Erythroblast (primary cell): ENCODE measurements at regions not wholly inside any gene's neighbourhood (a gene's known extent, or its start where the extent isn't known, plus 50 kb on each side); places are given as distances from the start of the nearest gene placed in this dataset.
"Not testable (repeated sequence)": the region's sequence is repeated elsewhere in the genome, so short reads cannot be mapped to it uniquely, and the experiment has no call there.

Source experiments
- DNase-seq, 2 experiments: peaks; one replicate each; lab custom pipeline; 2025; lab: John Stamatoyannopoulos, UW
- GATA1 ChIP-seq: IDR thresholded peaks from 2 replicates; pipeline ENCODE4 v1.6.1; 2011; ENCODE audit warnings: low read depth, mild to moderate bottlenecking, control low read depth, low read length, moderate library complexity
- POLR2A ChIP-seq: IDR thresholded peaks from 2 replicates; pipeline ENCODE4 v1.6.1; 2011; ENCODE audit warnings: mild to moderate bottlenecking, low read length

DNA sequence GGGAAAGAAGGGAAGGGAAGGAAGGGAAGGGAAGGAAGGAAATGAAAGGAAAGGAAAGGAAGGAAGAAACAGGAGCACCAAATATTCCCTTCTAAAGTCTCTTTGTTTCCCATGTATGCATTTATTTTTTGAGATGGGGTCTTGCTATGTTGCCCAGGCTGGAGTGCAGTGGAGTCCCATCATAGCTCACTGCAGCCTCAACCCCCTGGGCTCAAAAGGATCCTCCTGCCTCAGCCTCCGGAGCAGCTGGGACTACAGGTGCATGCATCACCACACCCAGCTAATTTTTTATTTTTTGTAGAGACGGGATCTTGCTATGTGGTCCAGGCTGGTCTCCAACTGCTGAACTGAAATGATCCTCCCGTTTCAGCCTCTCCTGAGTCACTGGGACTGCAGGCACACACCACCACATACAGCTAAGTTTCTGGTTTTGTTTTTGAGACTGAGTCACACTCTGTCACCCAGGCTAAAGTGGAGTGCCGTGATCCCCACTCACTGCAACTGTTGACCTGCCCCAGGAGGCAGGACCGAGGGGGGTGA lies 102.8 kb downstream of the CRLF2 start:
- TF ChIP-seq GATA1 (no peak), POLR2A (no peak)
- DNase-seq: no peak

GRCh38 chrX:1108501-1109445 lies 103.7 kb downstream of the CRLF2 start:
- TF ChIP-seq GATA1 (no peak), POLR2A (no peak)
- DNase-seq: no peak

DNA sequence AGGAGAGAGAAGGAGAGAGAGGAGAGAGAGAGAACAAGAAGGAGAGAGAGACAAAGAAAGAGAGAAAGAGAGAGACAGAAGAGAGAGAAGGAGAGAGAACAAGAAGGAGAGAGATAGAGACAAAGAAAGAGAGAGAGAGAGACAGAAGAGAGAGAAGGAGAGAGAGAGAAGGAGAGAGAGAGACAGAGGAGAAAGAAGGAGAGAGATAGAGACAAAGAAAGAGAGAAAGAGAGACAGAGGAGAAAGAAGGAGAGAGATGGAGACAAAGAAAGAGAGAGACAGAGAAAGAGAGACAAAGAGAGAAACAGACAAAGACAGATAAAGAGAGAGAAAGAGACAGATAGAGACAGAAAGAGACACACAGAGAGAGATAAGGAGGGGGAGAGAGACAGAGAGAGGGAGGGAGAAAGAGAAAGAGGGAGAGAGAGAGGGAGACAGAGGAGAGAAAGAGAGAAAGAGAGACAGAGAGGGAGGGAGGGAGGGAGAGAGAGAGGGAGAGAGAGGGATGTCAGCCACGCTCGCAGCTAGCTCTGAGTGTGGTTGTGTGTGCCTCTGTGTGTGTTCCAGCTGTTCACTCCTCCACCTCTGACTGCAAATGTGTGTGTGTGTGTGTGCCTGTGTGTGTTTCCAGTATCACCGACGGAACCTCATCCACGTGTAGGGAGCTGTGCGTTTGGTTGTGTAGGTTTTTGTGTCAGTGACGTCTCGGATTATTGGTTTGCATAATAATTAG lies 105.8 kb downstream of the CRLF2 start:
- no peak for TF ChIP-seq GATA1
- TF ChIP-seq POLR2A: no peak
- no peak for DNase-seq

DNA sequence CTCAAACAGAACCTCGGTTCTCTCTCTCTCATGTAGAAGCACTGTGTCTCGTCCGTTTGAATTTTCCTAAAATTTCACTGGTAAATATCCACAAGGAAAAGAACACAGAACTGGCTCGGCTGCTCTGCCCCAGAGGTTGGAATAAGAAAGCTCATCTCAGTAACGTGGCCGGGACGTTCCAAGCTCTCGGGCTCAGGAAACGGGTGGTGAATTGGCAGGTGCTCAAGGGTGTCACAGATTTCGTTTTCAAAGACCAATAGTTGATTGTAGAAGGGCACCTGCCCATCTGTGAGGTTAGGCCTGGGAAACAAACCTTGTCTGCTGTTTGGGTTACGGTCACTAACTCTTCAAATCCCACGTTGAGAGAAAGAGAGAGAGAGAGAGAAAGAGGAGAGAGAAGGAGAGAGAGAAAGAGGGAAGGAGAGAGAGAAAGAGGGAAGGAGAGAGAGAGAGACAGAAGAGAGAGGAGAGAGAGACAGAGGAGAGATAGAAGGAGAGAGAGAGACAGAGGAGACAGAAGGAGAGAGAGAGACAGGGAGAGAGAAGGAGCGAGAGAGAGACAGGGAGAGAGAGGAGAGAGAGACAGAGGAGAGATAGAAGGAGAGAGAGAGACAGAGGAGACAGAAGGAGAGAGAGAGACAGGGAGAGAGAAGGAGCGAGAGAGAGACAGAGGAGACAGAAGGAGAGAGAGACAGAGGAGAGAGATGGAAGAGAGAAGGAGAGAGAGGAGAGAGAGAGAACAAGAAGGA lies 106.6 kb downstream of the CRLF2 start:
- TF ChIP-seq GATA1 (no peak), POLR2A (no peak)
- no peak for DNase-seq

GRCh38 chrX:1105031-1105430 lies 107.4 kb downstream of the CRLF2 start:
- DNase-seq: not testable (repeated sequence)

- TF ChIP-seq GATA1 (no peak), POLR2A (no peak)
- DNase-seq: no peak
Observed at GRCh38 chrX:1103360-1103759, 109.1 kb downstream of the CRLF2 start.

- no peak for TF ChIP-seq POLR2A
- TF ChIP-seq GATA1: no peak
- no peak for DNase-seq
Observed at GRCh38 chrX:1102786-1103185, 109.7 kb downstream of the CRLF2 start.

DNA sequence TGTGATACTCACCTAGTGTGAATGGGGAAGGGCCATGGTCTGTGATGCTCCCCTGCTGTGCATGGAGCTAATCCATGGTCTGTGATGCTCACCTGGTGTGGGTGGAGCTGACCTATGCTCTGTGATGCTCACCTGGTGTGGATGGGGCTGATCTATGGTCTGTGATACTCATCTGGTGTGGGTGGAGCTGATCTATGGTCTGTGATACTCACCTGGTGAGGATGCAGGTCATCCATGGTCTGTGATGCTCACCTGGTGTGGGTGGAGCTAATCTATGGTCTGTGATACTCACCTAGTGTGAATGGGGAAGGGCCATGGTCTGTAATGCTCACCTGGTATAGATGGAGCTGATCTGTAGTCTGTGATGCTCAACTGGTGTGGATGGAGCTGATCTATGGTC lies 110.2 kb downstream of the CRLF2 start:
- DNase-seq: not testable (repeated sequence)

- DNase-seq: no peak
- no peak for TF ChIP-seq POLR2A
- no peak for TF ChIP-seq GATA1
Observed at GRCh38 chrX:1099146-1099770, 113.2 kb downstream of the CRLF2 start.

DNA sequence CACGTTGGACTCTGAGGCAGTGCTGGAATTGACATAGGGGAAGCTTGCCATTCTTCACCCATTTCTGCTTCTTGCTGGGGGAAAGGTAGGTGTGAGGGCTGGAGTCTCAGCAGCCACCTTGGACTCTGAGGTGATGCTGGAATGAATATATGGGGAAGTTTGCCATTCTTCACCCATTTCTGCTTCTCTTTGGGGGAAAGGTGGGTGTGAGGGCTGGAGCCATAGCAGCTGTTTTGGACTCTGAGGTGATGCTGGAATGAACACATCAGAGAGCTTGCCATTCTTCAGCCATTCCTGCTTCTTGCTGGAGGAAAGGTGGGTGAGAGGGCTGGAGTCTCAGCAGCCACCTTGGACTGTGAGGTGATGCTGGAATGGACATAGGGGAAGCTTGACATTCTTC lies 115.1 kb downstream of the CRLF2 start:
- no peak for DNase-seq
- TF ChIP-seq GATA1: no peak
- TF ChIP-seq POLR2A: no peak

DNA sequence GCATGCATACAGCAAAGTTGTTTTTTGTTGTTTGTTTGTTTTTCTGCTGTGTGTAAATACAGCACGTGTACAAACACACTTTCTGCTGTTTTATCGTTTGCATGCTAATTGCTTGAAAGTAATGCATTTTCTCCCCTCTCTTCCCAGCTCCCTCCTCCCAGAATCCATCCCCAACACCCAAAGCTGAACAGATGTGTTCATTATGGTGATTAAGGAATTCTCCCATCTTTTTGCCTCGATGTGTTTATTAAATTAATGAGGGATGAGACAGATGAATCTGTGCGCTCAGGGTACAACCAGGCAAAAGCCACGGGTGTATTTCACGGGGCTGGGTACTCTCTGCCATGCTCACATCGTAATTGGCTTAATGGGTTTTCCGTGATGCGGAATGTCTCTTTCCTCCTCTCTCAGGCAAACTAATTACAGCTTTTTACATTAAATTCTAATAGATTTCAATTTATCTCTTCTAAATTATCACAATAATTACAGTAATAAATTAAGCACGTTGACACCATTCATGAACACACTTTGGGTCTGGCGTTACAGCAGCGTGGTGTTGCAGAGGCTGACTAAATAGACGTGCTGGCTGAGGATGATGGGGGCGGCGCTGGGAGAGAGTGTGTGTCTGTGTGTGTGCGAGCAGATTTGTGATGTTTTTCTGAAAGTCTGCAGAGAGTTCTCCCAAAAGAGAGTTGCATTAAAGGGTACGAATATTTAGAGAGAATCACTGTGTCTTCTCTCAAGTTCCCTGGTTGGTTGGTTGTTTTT lies 117.7 kb downstream of the CRLF2 start:
- no peak for DNase-seq
- TF ChIP-seq GATA1: no peak
- TF ChIP-seq POLR2A: no peak

GRCh38 chrX:1093586-1094421 lies 118.6 kb downstream of the CRLF2 start:
- DNase-seq: no peak
- TF ChIP-seq GATA1: no peak
- no peak for TF ChIP-seq POLR2A
